Putamen (tissue), 1 donor: ENCODE measurements at regions not wholly inside any gene's neighbourhood (a gene's known extent, or its start where the extent isn't known, plus 50 kb on each side); places are given as distances from the start of the nearest gene placed in this dataset.

ENCODE experiments used
- DNase-seq: peaks from one replicate; pipeline ENCODE4 v3.0.0-alpha.2; 2016; ENCODE audit warnings: low spot score

DNA sequence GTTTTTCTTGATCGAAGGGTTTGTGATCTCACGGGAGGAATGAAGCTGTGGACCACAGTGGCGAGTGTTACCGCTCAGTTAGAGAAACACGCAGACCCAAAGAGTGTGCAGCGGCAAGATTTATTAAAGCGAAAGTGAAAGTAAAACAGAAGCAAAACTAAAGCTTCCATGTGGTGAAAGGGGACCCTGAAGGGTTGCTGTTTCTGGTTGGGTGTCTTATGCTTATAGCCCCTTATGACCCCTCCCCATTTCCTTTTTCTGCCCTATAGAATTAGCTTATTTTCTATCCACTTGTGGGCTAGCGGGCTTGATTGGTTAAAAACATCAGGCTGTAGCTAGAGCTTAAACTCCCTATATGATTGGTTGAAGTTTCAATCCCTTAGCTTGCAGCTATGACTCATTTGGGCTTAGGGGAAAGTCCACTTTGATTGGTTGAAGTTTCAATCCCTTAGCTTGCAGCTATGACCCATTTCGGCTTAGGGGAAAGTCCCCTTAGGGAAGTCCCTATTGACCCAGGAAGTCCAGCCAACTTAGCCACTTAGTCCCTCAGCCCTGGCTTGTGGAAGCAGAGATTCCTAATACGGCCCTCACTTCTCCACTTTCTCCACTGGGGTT, 171.2 kb upstream of the NWD2 start:
- no peak for DNase-seq

DNA sequence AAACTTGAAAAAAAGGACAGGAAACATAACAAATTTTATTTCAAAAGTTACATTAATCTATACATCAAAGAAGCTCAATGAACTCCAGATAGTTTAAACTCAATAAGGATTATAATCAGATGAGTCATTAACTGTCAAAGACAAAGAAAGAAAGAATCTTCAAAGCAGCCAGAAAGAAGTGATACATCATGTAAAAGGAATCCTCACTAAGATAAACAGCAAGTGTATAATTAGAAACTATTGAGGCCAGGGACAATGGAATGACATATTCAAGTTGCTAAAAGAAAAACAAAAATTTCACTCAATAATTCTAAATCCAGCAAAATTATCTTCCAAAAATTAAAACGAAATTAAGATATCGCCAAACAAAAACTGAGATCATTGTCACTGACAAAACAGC, 161.6 kb upstream of the NWD2 start:
- no peak for DNase-seq

DNA sequence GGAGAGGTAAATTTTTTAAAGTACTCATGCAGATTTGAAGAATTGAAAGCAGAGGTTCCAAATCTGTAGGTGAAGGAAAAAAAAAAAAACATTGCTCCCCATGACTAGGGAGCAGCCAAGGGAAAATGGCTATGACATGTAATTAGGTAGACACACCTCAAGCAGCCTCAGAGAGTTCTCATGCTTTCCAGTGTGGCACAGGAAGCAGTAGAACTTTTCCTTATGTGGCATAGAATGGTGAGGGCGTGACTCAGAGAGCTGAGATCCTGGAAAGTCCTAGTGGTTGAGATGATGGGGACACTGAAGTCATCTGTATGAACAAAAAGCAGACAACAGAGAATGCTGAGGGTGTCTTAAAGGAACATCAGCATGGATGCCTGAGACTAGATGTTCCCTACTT, 148.6 kb upstream of the NWD2 start:
- no peak for DNase-seq

DNA sequence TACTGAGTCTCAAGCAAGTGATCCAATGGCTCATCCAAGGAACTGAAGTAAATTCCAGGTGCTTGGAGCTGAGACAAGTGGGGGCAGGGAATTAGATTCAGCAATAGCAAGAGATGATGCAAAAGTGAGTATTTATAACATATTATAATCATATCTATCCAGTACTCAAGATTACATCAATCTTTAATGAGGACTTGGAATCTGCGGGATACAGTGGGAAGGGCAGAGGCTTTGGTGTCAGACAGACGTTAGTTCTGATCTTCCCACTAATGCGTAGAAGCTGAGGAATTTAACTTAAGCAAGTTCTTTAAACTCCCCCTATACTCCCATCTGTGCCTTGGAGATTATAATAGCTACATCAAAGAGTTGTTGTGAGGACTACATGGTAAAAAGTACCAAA, 143.4 kb upstream of the NWD2 start:
- DNase-seq, result no peak

DNA sequence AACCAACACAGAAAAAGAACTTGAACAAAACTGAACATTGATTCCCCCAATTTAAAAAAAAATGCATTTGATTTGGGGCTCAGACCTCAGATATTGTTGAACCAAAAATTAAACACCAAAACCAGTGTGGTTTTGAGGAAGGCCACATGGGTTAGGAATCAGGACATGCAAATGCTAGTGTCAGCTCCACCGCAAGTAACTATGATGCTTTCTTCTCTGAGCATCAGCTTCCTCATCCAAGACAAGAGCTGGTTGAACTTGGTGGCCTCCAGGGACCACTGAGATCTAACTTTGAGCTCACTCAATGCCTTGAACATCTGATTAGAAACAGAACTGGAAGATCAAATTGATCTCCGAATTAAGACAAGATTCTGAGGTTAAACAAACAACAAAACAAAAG, 142.9 kb upstream of the NWD2 start:
- DNase-seq, result no peak

DNA sequence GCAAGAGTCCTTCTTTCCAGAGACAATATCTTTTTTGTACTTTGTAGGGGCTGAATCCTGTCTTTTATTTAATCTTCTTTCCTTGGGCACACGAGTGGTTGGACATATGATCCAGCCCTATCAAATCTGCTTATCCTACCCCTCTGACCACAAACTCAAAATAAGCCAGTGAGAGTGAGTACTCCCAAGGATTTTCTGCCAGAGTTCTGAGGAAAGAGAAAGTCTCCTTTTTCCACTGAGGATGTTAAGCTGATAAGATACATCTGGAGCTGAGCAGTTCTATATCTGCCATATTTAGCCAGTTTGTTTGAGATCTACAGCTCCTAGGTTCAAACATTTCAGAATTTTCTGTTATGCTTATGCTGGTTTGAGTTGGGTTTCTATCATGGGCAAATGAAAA, 134.8 kb upstream of the NWD2 start:
- no peak for DNase-seq

DNA sequence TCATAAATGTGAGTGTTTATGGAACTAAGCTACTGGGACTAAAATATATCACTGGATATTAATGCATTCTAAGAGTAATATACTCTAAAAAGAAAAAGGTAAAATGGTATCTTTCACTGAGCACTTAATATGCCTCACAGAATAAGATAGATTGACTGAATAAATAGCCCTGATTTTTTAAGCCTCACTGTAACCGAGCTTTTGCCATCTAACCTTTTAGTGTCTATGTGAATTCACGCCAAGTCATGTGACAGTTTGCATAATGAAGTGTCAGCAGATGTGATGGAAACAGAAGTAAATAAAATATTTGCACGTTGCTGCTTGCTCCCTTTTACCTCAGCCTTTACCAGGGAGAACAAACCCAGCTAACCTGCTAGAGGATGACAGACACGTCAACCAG, 119.7 kb upstream of the NWD2 start:
- DNase-seq, result no peak

DNA sequence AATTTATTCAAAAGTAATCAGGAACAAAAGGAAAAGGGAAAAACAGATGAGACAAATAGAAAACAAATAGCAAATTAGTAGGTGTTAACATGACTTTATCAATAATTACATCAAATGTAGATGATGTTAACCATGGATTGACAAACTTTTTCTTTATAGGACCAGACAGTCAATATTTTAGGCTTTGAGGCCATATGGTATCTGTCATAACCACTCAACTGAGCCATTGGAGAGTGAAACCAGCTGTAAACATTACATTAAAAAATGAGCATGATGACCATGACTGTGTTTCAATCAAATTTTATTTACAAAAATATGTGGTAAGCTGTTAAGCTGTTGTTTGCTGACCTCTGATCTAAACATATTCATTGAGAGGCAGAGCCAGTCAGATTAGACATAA, 118.5 kb upstream of the NWD2 start:
- DNase-seq, result no peak

DNA sequence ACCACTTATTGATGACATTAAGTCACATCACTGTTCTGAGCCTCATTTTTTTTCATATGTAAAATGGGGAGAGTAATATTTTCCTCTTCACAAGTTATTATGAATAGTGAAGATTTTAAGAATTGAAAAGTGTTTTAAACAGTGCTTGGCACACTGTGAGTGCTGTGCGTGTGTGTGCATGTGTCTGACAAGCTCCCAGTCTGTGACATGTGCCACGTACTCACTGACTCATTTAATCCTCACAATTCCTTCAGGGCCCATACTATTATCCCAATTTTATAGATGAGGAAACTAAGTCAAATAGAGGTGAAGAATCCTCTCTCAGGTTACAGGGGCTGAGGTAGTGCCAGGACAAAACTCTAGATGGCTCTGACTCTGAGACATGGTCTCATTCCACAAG, 114.1 kb upstream of the NWD2 start:
- DNase-seq, result no peak

DNA sequence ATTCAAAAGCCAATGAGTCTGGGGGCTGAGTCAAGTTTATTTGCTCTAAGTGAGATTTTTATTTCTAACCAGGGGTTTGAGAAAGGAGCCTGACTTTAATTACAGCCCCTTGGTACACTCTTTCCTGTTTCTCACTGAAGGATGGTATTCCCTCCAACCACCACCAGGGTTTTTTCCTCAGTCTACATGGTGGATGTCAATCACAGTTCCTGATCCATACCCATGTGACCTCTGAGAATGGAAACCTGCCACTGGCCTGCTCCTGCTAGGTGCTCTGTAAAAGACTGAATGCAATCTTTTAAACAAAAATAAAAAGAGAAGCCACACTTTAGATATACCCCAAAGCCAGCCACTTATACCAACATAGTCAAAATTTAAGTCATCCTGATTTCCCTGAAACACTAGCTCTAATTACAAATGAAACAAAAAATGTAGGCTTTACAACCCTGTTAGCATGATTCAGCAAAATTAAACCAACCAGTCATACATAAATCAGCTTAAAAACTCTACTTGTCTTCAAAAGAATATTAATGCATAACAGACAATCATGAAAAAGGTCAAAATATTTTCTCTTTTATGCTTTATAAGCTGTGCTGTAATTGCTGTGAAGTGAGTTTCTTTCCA, 112.1 kb upstream of the NWD2 start:
- DNase-seq, result no peak

DNA sequence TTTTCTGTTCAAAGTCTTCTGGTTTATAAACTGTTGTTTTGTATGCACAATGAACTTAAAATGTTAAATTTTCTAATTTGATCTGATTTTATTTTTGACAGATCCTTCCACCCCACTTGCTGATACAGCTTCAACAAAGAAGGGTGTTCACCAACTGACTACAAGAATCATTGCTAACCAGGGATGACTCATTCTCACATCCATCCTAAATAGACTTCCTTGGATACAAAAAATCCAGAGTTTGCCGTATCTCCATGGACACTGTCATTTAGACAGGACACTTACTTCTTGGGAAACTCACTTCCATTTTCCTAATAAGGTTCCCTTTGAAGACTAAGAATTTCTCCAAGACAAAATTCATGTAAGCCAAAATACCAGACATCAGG, 111.6 kb upstream of the NWD2 start:
- DNase-seq, result no peak

DNA sequence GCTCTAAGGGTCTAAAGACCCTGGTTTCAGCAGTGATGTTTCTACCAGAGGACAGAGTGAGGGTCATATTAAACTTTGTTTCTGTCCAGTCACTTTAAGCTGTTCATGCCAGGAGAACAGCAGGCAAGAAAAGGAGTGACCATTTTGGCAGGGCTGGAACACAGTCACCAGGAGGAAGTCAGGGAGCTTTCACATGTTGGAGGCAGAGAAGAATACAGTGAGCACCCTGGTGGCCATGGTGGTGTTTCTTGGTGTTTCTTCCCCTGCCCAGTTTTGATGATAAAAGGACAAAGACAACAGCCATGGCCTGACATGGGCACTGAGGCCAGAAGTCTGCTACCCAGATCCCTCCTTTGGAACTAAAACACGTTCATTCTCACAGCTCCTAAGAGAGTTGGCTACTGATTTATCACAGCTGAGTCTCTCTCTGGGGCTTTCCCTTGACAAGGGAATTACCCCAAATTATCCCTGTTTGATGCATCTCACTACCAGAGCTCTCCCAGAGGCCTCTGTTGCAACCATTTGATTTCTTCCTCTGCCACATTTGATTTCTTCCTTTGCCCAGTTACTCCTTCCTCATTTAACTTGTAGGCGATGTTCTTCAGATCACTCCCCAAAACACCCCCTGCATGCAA, 106.4 kb upstream of the NWD2 start:
- no peak for DNase-seq

DNA sequence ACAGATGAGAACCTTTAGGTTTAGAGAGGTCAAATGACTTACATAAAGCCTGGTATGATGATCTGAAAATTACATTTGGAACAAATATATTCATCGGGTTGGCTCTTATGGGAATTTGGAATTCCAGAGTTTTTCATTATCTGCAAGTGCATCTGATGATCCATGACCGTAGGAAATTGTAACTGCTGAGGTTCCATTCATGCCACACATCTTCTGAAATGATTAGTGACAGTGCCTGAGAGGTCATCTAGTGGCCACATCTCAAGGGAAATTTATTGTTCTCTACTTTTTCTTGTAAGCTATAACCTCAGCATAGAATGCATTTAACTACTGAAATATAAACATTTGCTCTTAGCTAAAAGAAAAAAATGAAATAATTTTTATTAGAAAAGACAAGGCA, 105.8 kb upstream of the NWD2 start:
- no peak for DNase-seq

DNA sequence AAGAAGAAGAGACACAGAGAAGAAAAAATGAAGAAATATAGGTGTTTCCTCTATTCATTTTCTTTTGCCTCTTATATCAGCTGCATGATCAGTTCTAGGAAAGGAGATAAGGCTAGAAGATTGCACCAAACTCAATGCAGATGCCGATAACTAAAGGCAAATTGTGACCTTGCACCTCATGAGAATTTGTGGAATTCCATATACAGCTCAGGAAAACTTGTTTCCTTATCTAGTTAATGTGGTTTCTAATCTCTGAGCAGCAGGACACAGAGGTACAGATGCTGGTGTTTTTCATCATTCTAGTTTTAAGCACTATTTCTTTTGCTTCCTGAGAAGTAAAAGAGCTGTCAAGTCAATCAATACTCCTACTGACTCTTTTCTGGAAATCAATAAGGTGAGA, 104.6 kb upstream of the NWD2 start:
- DNase-seq, result no peak

DNA sequence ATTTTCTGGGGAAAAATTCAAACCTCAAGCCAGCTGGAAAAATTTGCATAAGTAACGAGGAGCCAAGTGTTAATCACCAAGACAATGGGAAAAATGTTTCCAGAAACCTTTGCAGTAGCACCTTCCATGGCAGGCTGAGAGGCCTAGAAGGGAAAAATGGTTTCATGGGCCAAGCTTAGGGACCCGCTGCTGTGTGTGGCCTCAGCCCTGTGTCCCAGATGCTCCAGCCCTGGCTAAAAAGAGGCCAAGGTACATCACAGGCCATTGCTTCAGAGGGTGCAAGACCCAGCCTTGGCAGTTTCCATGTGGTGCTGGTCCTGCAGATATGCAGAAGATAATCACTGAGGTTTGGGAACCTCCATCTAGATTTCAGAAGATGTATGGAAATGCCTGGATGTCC, 98.3 kb upstream of the NWD2 start:
- DNase-seq, result no peak

DNA sequence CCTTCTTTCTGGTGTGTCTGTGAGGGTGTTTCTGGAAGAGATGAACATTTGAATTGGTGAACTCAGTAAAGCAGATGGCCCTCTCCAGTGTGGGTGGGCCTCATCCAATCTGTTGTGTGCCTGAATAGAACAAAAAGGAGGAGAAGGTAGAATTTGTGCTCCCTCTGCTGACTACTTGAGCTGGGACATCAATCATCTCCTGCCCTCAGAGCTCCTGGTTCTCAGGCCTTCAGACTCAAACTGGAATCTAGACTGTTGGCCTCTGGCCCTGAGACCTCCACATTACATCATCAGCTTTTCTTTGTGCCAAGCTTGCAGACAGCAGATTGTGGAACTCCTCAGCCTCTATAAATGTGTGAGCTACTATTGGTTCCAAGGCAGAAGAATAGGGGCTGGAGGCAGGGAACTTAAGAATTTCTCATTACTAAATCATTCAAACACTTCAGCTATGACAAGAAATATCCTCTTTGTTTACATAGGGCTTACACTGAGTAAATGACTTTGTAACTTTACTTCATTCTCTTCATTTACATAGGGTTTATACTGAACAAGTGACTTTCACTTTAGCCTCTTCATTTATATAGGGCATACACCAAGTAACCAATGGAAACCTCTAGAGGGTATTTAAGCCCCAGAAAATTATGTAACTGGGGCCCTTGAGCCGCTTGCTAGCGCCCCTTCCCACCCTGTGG, 86.9 kb upstream of the NWD2 start:
- DNase-seq, result no peak

DNA sequence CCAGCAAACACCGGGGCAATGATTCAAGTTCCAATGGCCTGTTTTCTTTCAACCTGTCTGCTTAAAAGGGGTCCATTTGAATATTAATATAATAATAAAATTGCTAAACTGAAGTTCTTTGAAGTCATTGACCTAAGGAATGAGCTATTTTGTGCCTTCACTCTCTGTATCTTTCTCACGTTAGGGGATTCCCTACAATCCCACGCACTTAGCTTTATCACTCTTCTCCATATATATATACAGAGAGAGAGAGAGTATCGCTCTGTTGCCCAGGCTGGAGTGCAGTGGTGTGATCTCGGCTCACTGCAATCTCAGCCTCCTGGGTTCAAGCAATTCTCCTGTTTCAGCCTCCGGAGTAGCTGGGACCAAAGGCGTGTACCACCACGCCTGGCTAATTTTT, 83.9 kb upstream of the NWD2 start:
- no peak for DNase-seq

DNA sequence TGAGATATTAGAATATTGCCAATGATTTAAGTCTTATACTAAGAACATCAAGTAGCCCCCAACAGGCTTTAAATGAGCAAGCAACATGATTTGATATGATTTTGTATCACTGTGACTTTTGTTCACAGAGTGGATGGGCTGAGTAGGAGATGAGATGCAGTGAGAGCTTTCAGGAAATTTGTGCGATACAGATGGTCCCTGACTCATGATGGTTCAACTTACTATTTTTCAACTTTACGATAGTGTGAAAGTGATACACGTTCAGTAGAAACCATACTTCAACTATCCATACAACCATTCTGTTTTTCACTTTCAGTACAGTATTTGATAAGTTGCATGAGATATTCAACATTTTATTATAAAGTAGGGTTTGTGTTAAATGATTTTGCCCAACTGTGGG, 78.7 kb upstream of the NWD2 start:
- DNase-seq, result no peak

DNA sequence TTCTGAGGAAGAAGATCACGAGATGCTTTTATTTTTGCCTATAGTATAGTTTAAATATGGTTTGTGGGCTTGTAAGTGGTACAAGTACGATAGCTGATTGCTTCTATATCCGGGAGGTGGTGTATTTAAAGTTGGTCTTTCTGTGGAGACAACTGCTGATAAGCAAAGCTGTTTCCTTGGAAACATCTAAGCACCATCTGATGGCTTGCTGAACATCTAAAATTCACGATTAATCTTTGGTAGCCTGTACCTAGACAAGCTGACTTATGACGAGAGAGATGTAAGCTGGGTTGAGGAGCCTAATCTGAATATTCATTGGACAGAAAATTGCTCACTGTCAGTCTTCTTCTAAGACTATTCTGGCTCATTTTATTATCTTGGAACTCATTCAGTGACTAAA, 74.6 kb upstream of the NWD2 start:
- DNase-seq, result no peak

DNA sequence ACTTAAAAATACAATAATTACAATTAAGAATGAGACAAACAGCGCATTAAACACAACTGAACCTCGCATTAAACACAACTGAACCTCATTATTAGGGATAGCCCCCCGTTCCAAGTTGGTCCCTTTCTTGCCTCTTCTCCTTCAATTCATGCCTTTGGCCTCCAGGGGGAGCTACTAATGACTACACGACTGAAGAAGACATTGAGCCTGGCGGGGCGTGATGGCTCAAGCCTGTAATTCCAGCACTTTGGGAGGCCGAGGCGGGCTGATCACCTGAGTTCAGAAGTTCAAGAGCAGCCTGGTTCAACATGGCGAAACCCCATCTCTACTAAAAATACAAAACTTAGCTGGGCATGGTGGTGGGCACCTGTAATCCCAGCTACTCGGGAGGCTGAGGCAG, 56.4 kb upstream of the NWD2 start:
- DNase-seq, result no peak
